T follicular helper cell (primary cell): ENCODE measurements at regions not wholly inside any gene's neighbourhood (a gene's known extent, or its start where the extent isn't known, plus 50 kb on each side); places are given as distances from the start of the nearest gene placed in this dataset.

ENCODE experiments used
- DNase-seq: peaks from one replicate; pipeline ENCODE4 v3.0.0-alpha.2; 2020; ENCODE audit warnings: low read depth

- DNase-seq: no peak
These were observed 222.5 kb upstream of the GSE1 start for GRCh38 chr16:85390511-85391174.

- no peak for DNase-seq
These were observed 221.9 kb upstream of the GSE1 start for GRCh38 chr16:85391175-85391707.

- DNase-seq: no peak
These were observed 221.1 kb upstream of the GSE1 start for GRCh38 chr16:85391769-85392583.

GRCh38 chr16:85392756-85393673 is 220.1 kb upstream of the GSE1 start:
- no peak for DNase-seq

- peak; percentile 48 for DNase-seq
These were observed 219.3 kb upstream of the GSE1 start for GRCh38 chr16:85393674-85394451.

GRCh38 chr16:85394456-85395206 is 218.5 kb upstream of the GSE1 start:
- no peak for DNase-seq

- no peak for DNase-seq
These were observed 217.8 kb upstream of the GSE1 start for GRCh38 chr16:85395207-85395912.

- DNase-seq: no peak
These were observed 216.9 kb upstream of the GSE1 start for GRCh38 chr16:85395913-85396878.

- no peak for DNase-seq
These were observed 215.9 kb upstream of the GSE1 start for GRCh38 chr16:85396879-85397871.

- DNase-seq: no peak
These were observed 215.1 kb upstream of the GSE1 start for GRCh38 chr16:85398050-85398451.

- DNase-seq: no peak
These were observed 214.2 kb upstream of the GSE1 start for GRCh38 chr16:85398688-85399582.

GRCh38 chr16:85399583-85400284 is 213.4 kb upstream of the GSE1 start:
- DNase-seq: no peak

- DNase-seq: no peak
These were observed 212.6 kb upstream of the GSE1 start for GRCh38 chr16:85400305-85401205.

GRCh38 chr16:85401370-85401916 is 211.7 kb upstream of the GSE1 start:
- no peak for DNase-seq
